SH-SY5Y (cell line): ENCODE measurements at regions not wholly inside any gene's neighbourhood (a gene's known extent, or its start where the extent isn't known, plus 50 kb on each side); places are given as distances from the start of the nearest gene placed in this dataset.

ENCODE experiments used
- GATA2 ChIP-seq: IDR thresholded peaks from 2 replicates; pipeline ENCODE4 v1.6.1; 2011; ENCODE audit warnings: mild to moderate bottlenecking, low read depth, low read length
- GATA3 ChIP-seq: IDR thresholded peaks from 2 replicates; pipeline ENCODE4 v1.6.1; 2011; ENCODE audit warnings: low read depth, mild to moderate bottlenecking, low read length, moderate library complexity

DNA sequence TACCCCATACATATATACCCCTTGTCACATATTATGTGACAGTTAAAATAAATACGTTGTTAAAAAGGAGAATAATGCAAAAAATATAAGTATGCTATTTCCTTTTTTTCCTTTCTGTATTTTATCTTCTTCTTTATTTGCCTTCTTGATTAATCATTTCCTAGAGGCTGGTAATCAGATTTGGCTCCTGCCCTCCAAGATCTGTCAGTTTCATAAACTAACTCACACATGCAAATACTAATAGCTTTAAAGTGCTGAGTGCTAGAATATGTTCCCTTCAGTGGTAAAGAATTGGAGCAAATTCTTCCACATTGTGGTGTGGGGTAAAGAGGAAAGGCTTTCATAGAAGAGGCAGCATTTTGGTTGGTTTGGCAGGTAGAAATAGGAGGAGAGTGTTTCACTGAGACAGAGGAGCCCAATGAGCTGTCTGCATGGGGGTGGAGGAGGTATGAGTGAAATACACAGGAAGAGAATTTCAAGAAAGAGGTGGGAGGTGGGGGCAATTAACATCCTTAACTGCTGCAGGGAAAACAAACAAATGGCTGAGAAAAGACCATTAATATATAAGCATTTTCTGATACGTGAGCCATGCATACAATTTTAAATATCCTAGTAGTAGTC, 523.9 kb downstream of the BMP2 start:
- TF ChIP-seq GATA3, result no peak
- no peak for TF ChIP-seq GATA2

DNA sequence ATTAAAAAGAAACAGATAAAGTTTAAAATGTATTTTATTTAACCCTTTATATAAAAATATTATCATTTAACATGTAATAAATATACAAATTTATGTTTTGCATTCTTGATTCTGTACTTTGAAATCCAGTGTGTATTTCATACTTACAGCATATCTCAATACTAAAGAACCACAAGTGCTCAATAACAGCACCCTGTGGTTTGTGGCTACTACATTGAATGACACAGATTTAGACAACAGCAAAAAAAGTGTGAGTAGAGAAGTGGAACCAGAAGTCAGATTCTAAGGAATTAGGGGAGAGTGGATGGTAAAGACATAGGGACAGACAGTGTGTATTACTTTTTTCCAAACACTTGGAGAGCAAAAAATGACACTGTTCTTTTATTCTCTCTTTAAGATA, 524.5 kb downstream of the BMP2 start:
- TF ChIP-seq GATA3 (no peak), GATA2 (no peak)

DNA sequence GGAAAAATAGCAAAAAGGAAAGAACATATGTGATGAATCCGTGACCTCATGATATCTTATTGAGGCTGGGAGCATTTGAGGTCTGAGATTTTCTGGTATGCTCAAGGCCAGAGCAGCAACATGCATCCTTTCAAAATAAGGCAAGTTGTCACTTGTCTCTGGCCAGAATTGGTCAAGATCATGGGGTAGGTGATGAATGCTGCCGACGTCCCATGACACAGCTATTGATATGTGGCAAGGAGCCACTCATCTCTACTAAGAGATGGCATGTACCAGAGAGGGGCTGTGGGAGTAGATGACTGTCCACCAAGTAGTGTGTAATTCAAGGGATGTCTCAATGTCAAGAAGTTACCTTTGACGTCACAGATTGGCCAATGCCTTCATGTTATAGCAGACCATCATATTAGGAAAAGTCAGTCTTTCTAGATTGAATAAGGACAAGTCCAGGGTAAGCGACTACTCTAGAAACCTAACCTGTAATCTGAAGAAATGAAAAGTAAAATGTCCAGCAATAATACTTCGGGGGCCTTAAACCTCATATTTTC, 527.4 kb downstream of the BMP2 start:
- no peak for TF ChIP-seq GATA2
- TF ChIP-seq GATA3, result no peak

DNA sequence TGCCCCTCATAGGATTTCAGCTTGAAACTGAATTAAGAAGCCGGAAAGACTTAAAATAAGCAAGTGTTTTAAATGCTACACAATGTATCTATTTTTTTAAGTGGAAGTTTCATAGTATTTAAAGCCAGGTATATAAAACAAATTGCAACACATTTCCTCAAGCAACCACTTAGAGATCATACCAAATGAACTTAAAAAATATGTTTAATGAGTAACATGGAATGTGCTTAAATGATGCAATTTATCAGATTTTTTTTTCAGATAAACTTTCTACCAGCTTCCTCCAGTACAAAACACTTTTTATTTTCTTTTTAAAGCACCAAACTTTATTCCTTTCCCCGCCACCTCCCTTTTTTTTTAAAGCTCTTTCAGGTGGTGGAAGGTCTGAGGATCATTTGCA, 534.3 kb downstream of the BMP2 start:
- no peak for TF ChIP-seq GATA2
- TF ChIP-seq GATA3, result no peak

DNA sequence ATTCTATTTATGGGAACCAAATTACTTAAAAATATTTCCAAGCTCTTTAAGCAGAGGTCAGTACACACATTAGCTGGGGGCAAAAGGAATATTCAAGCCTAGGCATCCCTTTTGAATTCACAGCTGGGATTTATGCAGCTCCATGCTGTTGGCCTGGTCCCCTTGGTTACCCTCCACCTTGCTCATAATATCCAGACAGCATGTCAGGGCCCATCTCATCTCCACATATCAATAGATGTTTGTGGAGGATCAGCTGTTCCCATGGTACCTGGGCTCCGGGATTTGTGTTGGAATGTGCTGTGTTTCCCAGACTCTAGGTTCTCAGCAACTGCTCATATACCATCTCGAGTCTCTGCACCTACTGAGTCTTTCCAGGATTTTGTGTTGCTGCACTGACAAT, 534.8 kb downstream of the BMP2 start:
- TF ChIP-seq GATA3 (no peak), GATA2 (no peak)

DNA sequence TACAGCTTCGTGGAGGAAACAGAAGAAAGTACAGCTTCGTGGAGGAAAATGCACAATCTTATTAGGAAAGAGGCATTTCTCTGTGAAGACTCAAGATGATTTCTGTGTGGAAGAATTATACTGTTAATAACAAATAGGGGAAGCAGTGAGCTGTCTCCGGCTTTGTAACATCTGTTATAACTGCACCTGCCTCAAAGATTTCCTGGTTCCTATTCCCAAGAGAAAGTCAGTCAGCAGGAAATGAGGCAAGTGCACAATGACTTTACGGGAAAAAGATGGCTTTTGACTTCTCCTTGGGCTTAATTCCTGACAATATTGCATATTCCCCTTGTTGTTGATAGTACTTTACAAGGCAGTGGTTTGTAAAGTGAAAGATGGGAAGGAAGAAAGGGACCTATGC, 538.5 kb downstream of the BMP2 start:
- TF ChIP-seq GATA3 (no peak), GATA2 (no peak)

DNA sequence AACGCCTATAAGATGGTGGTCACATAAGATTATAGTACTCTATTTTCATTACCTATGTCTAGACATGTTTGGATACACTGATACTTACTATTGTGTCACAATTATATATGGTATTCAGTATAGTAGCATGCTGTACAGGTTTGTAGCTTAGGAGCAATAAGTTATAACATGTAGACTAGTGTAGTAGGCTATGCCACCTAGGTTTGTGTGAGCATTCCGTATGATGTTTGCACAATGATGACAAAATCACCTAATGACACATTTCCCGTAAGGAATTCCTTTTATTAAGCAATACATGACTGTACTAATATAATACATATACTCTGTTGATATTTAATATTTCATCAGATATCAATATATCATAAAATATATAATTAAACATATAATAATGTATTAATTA, 540.7 kb downstream of the BMP2 start:
- TF ChIP-seq GATA2 (no peak), GATA3 (no peak)

DNA sequence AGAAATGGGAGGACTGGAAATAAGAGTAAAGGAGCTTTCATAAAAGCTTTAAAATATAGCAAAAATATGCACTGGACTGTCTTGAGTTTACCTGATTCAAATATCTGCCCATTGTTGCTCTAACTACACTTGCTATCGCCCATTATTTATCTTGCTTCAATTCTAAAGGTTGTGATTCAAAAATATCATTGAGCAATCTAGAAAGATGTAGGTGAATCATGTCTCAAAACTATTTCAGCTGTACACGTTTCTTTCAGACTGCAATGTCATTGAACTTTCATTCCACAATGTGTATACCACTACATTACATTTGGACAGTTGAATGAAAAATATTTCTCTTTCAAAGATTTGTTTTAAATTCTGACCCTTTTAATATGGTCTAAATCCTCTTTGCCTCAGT, 545.6 kb downstream of the BMP2 start:
- TF ChIP-seq GATA3, result no peak

DNA sequence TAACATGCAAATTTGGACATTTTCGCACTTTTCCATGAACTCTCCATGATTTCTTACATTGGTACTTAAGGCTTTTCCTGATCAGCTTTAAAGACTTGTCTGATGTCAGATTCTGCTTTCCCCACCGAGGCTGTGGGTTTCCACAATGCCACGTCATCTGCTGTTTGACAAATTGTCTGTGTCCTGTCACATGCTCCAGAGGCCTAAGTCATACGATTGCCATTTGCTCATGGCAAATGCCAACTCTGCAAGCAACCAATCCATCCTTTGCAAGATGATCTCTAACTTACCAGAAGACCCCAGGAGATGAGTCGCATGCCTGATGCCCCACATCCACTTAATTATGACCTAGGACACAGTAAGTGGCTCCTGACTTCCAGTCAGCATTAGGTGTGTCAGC, 556.5 kb downstream of the BMP2 start:
- no peak for TF ChIP-seq GATA3
- no peak for TF ChIP-seq GATA2

DNA sequence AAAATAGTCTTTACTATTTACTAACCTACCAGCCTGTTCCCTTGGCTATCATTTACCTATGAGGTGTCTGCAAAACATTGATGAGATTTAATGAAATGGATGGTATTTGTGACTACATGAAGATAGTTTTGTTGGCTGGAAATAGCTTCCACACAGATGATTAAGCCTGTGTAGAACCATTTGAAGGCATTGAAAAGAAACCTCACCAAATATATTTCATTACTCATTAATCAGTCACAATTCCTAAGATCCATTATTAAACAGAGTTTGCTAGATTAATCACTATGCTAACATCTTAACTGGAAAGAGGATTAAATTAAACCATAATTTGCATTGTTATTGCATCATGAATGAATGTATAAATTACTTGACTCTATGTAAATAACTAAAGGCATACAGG, 560.3 kb downstream of the BMP2 start:
- no peak for TF ChIP-seq GATA3
- no peak for TF ChIP-seq GATA2

DNA sequence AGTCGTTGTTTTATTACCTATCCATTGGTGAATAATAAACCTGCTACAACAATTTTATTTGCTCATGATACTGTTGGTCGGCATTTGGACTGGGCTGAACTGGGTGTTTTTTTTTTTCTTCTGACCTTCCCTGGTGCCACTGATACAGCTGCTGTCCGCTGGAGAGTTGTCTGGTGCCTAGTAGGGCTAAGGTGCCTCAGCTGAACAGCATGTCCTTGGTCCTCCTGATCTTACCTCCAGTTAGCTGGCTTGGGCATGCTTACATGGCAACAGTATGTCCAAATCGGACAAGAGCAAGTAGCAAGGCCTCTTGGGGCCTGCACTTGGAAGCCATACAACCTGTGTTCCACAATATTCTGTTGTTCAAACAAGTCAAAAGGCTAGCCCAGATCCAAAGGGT, 563.4 kb downstream of the BMP2 start:
- no peak for TF ChIP-seq GATA3
- no peak for TF ChIP-seq GATA2

DNA sequence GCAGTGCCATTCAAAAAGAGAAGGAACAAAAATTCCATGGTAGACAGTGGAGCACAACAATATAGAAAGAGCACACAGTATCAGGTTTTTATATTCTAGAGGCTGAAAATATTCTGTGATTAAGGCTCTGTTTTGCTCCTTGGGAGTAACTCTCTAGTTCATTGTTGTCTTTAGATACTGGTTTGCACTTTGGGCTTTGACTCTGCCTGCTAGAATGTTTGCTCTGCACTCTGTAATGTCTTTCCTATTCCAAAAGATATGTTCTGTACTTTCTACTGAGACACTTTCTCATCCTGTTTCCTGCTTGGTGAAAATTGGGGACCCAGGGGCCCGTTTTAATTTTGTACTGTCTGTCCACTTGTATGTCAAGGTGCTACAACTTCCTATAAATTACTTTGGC, 564.7 kb downstream of the BMP2 start:
- no peak for TF ChIP-seq GATA3
- no peak for TF ChIP-seq GATA2

DNA sequence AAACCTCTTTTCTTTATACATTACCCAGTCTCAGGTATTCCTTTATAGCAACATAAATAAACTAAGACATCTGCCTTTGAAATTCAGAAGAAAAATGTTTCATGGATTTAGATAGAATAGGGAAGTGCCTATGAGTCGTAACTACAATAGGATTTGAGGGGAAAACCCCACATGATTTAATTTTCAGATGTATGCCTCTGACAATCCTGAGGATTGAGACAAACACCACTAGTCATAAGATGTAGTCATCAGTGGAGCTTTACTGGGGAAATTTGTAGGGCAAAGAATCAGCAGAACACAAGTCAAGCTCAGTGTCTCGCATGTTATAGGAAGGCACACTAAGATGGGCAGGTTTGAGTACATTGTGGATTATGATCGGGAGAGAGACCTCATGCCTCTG, 566.4 kb downstream of the BMP2 start:
- no peak for TF ChIP-seq GATA2
- TF ChIP-seq GATA3, result no peak

DNA sequence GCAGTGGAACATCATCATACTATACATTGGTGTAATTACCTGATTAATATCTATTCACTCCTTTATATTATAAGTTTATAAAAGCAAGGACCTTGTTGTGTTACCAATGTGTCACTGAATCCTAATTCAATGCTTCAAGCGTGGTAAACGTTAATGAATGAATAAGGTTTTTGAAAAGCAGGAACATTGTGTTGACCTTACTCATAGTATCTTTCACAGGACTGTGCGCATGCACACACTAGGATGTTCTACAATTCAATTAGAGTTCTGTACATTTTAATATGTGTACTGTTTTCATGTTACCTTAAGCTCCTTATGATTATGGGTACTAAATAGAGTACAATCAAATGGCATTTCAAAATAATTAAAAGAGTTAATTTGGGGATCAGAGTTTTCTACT, 578.5 kb downstream of the BMP2 start:
- TF ChIP-seq GATA2 (no peak), GATA3 (no peak)

DNA sequence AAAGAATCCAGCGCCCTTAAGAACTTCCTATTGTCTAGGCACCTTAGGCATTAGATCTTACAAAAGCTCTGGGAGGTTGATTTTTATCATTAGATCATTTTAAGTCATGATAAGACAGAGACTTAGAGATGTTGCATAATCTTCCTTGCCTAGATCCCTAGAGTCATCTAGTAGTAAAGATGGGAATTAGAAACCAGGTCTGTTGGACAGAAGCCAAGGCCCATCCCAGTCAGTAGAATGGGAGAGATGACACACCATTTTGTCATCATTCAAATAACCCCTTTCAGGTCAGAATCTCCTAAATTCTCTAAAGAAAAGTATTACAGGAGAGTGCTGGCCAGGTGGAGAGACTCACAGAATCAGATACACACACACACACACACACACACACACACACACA, 579.1 kb downstream of the BMP2 start:
- TF ChIP-seq GATA3, result no peak
- TF ChIP-seq GATA2, result no peak

DNA sequence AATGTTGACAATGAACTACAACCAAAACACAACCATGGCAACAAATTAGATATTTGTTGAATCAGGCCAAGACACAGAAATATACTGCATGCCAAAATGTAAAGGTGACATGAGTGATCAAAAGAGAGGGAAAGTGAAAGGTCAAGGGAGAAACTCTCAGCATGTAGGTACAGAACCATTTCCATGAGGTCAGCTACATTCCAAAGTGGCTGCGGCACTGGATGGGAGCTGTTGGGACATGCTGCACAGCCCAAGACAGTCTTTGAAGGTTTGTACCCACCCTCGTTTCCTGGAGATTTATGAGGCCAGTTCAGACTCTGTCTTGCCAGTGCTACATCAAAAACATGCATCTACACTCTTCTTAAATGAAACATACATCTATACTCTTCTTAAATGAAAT, 579.9 kb downstream of the BMP2 start:
- TF ChIP-seq GATA3 (no peak), GATA2 (no peak)
